Head of caudate nucleus (tissue), 42 donors: ENCODE measurements at regions not wholly inside any gene's neighbourhood (a gene's known extent, or its start where the extent isn't known, plus 50 kb on each side); places are given as distances from the start of the nearest gene placed in this dataset.
"Not testable (repeated sequence)": the region's sequence is repeated elsewhere in the genome, so short reads cannot be mapped to it uniquely, and the experiment has no call there.

Experiments
- DNase-seq, 42 donors: peaks; one replicate each; pipeline versions ENCODE4 v3.0.0 to v3.0.0-alpha.2; 2020 to 2021; ENCODE audit warnings: mixed read lengths in 7 of 42
- intact Hi-C: fragments of 100-400 bp; cut with DNase I; formaldehyde crosslinking; loops from one replicate; pipeline ENCODE4 v1.15.0; 2022

DNA sequence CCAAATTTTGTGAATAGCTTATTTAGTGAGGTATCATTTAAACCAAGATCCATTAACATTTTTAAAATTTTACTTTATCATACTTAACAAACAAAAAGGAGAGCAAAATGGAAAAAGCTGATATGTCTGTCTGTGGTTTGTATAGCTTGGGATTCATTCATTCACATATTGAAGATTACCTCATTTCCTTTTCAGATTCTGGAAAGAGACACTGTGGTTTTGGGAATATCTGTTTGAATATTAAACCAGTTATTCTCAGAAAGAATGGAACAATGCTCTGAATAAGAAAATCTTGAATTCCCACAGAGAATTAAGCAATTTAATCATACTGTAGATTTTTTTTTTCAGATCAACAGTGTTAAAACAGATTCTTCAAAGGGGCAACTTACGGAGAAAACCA is 93.8 kb upstream of the PRDX6 start:
- no peak for DNase-seq
- intact Hi-C loops, result no loop called here

DNA sequence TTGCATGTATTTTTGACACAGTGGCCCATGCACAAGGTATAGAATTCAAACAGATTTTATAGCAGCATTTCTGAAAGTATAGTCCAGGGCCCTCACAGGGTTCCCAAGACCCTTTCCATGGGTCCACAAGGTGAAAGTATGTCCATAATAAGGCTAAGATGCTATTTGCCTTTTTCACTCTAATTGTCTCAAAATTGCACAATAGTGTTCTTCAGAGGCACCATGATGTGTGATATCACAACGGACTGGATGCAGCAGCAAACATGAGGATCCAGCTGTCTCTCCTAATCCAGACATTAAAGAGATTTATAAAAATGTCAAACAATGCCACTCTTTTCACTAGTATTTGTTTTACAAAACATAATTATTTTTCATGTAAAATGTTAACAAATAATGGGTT is 88.8 kb upstream of the PRDX6 start:
- intact Hi-C loops, result no loop called here

DNA sequence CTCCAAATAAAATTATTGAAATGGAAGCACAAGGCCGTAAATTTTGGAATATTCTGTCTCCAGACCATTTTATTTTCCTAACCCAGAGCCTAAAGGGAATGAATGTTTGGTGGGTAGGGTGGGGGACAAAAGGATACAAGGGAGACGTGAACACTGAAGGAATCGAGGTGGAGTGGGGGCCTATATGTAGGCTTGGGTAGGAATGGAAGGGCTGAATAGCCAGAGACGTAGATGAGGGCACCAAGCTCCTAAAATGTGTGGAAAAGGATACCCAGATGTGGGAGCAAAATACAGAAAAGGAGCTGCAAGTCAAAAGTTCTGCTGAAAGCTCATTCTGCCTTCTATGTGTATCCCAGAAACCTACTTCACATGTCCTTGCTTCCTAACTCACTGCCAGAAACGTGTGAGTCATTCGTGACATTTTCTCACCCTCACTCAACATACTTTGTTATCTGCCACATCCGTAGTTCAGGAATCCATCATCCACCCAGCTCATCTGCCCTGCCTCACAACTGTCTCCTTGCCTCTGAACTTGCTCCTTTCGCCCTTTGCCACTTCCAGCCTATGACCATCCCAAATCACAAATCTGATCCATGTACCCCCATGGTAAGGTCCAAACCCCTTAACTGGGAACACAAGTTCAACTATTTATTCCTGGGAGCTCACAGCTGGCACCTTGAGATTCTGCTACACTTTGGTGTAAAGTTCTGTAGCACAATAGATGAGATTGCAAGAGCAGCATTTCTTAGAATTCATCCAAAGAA is 84.1 kb upstream of the PRDX6 start:
- DNase-seq, result peak in 15 of 42 donors; percentile 2 to 63 (median 36)
- intact Hi-C loops, result no loop called here

More for the DNA sequence above, 88.8 kb upstream of the PRDX6 start:
- no peak for DNase-seq

DNA sequence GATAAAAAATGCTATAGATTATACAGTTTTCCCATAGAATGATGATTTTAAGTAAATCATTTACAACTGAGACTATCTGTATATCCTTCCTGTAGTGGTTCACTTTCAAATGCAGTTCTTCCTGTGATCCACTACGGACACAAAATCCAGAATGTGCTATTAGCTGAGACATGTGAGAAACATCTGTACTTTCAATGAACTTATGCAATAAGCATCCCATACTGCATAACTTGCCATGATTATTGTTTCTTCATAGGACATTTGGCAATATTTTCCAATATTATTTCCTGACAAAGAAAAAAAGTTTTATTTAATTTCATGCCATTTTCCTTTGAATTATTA is 83.5 kb upstream of the PRDX6 start:
- intact Hi-C loops, result no loop called here
- no peak for DNase-seq

DNA sequence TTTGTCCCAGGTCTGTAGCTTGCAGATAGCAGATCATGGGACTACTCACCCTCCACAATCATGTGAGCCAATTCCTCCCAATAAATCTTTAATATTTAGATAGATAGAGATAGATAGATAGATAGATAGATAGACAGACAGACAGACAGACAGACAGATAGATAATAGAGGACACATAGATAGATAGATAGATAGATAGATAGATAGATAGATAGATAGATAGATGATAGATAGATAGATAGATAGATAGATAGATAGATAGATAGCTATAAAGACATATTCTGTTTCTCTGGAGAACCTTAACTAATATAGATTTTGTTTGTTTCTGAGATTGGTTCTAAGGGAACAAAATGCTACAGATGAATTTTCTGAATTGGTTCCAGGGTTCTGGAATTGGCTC is 82.3 kb upstream of the PRDX6 start:
- DNase-seq, intact Hi-C loops: not testable (repeated sequence)

DNA sequence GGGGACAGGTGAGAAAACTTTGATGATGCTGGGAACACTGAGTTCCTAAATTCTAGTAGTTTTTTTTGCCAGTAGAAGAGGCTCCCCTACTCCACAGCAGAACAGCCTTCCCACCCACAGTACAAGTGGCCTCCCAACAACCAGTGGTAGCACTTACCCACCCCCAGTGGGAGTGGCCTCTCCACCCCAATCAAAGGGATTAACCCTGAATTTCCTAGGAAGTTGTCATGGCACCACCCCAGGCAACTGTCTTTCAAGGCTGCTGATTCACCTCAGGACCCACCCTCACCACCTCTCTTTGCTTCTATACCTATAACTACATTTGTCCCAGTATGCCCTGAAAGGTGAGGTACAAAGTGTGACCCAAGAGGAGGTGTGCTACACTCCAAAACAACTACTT is 81.4 kb upstream of the PRDX6 start:
- intact Hi-C loops, result no loop called here
- no peak for DNase-seq

DNA sequence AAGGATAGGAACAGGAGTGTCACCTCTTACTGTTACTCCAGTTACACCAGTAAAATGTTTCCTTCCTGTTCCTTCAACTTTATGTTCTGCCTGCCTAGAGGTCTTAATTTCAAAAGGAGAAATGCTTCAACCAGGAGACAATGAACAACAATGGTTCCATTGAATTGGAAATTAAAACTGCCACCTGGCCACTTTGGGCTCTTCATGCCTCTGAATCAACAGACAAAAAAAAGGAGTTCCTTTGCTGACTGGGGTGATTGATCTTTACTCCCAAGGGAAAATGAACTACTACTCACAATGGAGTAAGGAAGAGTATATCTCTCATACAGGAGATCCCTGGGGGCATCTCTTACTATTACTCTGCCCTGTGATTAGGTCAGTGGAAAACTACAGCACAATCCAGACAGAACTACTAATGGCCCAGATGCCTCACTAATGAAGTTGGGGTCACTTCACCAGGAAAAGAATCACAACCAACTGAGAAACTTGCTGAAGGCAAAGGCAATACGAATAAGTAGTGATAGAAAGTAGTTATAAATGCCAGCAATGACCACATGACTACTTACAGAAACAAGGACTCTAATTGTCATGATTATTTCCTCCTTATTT is 76.6 kb upstream of the PRDX6 start:
- no peak for DNase-seq
- intact Hi-C loops, result no loop called here

DNA sequence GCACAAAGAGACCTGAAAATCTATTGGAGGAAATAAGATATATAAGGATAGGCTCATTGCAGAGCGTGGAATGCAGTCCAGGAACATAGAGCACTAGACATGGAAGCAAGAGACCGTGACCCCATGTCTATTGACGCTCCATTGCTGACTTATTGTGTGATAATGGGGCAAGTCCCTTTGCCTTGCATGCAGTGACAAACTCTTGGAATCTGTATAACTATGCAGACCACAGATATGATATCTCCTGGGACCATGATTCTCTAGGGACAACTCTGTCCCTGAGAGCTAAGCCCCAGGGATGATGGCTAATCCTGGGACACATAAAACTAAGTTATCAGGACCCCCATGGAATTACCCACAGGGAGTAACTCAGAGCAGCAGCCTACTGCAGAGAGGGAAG is 73.1 kb upstream of the PRDX6 start:
- intact Hi-C loops, result no loop called here
- DNase-seq, result no peak

DNA sequence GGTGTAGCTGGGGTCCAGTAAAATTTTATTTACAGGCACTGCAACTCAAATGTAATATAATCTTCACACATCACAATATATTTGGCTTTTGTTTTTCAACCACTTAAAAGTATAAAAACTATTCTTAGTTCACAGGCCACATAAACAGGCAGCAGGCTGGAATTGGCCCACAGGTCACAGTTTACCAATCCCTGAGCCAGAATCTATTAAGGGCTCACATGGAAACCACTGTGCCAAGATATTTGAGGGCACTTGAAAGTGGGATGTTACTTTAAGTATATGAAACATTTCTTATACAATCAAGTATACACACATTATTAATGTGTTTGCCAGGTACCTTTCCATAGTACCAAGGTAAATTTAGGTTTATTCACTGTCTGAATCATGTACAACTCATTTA is 71.9 kb upstream of the PRDX6 start:
- intact Hi-C loops, result no loop called here
- no peak for DNase-seq

DNA sequence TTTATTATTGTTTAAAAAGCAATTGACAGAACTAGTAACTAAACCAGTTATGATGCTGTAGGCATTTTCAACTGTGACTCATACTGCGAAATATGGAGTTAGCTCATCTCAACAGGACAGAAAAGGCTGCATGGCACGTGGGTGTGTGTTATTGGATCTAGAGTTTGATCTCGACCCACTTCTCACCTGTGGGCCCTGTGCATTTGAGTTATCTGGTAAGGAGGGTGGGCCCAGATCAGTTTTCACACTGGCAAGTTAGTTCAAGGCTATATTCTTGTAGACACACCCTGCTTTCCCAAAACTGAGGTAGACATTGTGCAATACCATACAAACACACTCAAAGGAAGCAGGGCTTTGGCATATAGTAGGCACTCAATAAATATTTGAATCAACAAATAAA is 71.3 kb upstream of the PRDX6 start:
- DNase-seq, result no peak
- intact Hi-C loops, result no loop called here

DNA sequence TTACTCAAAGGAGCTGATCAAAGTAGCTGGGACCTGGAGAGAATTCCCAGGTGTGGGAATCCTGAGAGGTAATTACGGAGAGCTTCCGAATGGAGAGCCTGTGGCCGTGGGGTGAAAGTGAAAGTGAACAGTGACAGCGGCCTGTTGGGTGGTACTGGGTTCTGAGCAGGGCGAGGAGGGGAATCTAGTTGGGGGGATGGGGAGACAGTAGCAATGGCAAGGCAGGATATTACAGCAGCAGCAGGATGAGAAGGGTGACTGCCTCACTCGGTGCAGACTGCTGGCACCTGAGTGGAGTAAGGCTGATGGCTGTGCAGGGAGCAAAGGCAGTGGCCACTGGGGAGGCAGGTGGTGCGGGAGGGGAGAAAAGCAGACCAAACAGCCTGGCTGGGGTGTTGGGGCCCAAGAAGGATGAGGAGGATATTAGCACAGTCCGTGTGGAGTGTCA is 70.3 kb upstream of the PRDX6 start:
- DNase-seq, result no peak
- intact Hi-C loops, result no loop called here

DNA sequence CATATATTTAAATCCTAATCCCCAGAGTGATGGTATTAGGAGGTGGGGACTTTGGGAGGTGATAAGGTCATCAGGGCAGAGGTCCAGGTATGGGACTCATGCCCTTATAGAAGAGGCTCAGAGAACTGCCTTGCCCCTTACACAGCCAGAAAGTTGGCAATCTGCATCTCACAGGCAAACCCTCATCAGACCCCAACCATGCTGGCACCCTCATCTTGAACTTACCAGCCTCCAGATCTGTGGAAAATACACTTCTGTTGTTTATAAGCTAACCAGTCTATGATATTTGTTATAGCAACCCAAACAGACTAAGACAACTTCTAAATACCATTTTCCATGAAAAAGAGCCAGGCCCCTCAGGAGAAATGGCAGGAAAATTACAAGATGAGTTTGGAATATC is 69.3 kb upstream of the PRDX6 start:
- intact Hi-C loops, result no loop called here
- DNase-seq, result no peak

DNA sequence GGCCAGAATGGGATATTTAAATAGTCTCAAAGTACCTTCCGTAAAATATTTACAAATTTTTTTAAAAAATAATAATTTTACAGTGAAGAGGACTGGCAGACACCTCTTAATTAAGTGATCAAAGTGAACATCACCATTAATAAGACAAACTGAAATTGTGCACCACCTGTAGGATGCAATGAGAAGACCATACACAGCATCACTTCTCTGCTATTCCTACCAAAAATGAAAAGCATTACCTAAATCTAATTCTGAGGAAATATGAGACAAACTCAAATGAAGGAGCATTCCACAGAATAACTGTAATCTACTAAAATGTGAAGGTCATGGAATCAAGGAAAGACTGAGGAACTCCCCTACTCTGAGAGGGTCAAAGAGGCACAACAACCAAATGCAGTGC is 68.2 kb upstream of the PRDX6 start:
- DNase-seq, result no peak
- intact Hi-C loops, result no loop called here

DNA sequence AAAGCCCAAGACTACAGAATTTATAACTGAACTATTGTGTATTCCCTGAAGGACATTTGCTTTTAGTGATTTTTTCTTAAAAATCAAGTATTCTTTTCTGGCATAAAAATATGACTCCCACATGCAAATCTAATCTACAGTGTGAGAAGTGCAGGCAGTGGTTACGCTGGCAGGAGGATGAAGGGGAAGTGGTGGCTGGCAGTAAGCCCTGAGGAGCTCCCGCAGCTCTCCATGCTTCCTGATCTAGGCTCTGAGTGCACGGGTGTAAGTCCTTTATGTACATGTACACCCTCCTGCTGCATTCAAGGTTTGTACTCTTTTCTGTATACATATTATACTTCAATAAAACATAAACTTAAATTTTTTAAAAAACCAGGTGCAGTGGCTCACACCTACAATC is 67.5 kb upstream of the PRDX6 start:
- peak in 22 of 42 donors; percentile 13 to 59 (median 27) for DNase-seq
- intact Hi-C loops, result no loop called here

DNA sequence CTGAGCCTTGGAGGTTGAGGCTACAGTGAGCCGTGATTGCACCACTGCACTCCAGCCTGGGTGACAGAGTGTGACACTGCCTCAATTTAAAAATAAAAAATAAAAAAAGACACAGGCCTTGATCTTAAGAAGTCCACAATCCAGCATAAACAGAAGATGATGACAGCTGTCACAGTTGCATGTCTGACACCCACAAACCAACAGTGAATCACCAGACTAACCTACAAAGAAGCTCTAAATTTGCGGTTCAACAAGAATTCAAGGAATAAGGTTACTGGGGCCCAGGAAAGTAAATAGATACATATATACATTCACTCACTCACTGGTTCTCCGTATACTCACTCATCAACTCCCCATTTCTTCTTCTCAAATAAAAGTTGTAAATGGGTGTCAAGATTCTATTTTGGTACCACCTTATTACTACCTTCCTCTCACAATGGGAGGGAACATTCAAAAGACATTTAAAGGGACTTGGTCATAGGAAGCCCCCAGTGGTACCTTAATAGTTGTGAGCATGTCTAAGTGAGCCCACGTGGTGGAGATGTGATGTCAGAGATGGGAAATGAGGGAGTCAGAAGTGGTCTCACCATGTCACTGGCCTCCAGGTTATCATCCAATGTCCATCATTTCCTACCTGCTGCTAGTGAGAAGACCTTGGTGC is 66.9 kb upstream of the PRDX6 start:
- no peak for DNase-seq
- intact Hi-C loops, result no loop called here

DNA sequence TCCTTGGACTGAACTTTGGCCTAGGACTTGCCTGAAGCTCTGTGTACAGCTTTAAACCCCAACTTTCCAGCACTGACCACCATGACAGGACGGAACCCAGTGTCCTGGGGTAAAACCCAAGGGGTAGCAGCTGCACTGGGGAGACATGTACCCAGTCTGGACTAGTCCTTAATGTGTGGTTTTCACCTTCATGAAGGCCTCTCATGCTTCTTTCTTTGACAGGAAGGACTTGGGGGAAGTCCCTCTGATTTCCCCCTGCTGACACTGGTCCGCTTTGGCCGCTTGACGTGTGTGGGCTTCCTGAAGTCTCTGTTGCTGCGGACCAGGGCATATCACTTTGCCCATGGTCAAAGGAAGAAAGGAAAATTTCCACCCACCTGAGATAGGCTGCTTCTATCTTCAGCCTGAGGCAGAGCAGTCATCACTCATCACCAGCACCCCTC is 66.3 kb upstream of the PRDX6 start:
- intact Hi-C loops, result no loop called here

DNA sequence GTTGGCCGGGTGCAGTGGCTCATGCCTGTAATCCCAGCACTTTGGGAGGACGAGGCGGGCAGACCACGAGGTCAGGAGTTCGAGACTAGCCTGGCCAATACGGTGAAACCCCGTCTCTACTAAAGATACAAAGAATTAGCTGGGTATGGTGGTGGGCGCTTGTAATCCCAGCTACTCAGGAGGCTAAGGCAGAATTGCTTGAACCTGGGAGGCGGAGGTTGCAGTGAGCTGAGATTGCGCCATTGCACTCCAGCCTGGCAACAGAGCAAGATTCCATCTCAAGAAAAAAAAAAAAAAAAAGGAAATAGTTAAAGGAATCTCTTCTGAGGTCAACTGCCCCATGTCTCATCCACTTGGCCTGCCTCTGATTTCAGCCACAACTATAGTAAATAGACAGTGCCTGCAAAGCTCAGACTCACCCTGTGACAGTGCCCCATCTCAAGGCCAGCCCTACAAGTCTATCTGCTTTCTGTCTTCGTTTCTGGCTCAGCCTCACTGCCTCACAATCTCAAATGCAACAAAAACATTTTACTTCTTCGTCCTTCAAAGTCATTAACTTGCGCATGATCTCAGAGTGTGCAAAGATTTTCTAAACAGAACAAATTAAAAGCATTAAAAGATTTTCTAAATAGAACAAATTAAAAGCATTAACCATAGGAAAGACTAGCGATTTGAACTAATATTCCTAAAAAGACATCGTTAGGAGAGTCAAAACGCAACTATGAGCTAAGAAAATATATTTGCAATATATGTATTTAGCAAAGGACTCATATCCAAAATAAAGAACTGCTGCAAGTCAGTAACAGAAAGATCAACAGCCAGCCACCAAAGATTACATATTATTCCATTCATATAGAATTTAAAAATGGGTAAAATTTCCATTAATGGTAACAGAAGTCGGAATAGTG is 65.0 kb upstream of the PRDX6 start:
- intact Hi-C loops, result no loop called here
- DNase-seq, result no peak

More for the DNA sequence above, 66.3 kb upstream of the PRDX6 start:
- peak in 2 of 42 donors; percentile 27 to 41 for DNase-seq

DNA sequence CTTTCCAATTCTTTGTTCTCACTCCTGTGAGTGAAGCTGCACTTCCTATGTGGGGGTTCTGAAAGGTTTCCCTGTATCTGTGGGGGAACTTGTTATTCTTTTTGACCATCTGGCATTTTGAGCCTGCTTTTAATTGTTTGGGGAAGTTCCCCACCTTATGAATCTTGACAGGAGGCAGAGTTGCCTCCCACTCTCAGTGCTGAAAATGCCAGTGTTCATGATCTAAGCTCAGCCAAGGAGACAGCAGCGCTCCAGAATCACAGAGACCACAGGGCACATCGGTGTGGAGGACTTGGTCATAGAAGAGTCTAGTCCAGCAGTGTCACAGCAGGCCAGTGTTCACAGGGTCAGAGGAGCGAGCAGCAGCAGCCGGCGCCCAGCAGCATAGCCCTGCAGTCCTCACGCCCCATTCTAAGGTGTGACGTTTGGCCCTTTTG is 63.8 kb upstream of the PRDX6 start:
- intact Hi-C loops, result no loop called here
- no peak for DNase-seq

DNA sequence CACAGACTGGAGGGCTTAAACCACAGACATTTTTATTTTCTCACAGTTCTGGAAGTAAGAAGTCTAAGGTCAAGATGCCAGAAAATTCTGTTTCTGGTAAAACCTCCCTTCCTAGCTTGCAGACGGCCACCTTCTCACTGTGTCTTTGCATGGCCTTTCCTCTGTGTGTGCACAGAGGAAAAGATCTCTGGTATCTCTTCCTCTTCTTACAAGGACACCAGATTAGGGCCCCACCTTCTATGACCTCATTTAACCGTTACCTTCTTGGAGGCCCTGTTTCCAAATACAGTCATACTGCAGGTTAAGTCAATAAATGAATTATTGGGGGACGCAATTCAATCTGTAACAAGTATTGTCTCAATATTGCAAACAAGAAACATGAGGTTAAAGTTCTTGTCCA is 63.0 kb upstream of the PRDX6 start:
- DNase-seq, result no peak
- intact Hi-C loops, result no loop called here
